Tibial artery (tissue), 4 donors: ENCODE measurements at regions not wholly inside any gene's neighbourhood (a gene's known extent, or its start where the extent isn't known, plus 50 kb on each side); places are given as distances from the start of the nearest gene placed in this dataset.

Experiments
- DNase-seq, 2 donors: peaks; one replicate each; pipeline ENCODE4 v3.0.0-alpha.2; 2019
- H3K27ac ChIP-seq, 2 donors: fragments of 200-600 bp; sonication (generic) in 1 of 2; 1 replicate in 1 of 2; 2 replicates in 1 of 2; pipeline ENCODE4 v1.5.1; 2018 to 2019; ENCODE audit warnings: mild to moderate bottlenecking in 1 of 2
- H3K27me3 ChIP-seq, 2 donors: fragments of 200-600 bp; sonication (generic) in 1 of 2; one replicate each; pipeline versions ENCODE4 v1.5.1 to v1.6.0; 2016 to 2019
- H3K36me3 ChIP-seq, 3 donors: fragments of 200-600 bp; sonication (generic) in 2 of 3; one replicate each; pipeline ENCODE4 v1.5.1; 2016 to 2019; ENCODE audit warnings: mild to moderate bottlenecking in 2 of 3
- H3K4me1 ChIP-seq, 4 donors: fragments of 200-600 bp; sonication (generic) in 2 of 4; 1 replicate in 3 of 4; 2 replicates in 1 of 4; pipeline ENCODE4 v1.5.1; 2016 to 2019
- H3K4me3 ChIP-seq, 2 donors: fragments of 200-600 bp; sonication (generic) in 1 of 2; 1 replicate in 1 of 2; 2 replicates in 1 of 2; pipeline ENCODE4 v1.5.1; 2018 to 2019; ENCODE audit warnings: mild to moderate bottlenecking in 2 of 2
- H3K9me3 ChIP-seq, 3 donors: fragments of 200-600 bp; sonication (generic) in 1 of 3; one replicate each; pipeline ENCODE4 v1.5.1; 2016 to 2019
- intact Hi-C: fragments of 100-400 bp; cut with DNase I; formaldehyde crosslinking; loops from one replicate; pipeline ENCODE4 v1.15.0; 2023; ENCODE audit warnings: low total_unique reads
- TF ChIP-seq, protein P1 (sequence below), 2 experiments: fragments of 200-600 bp in 1 of 2; fragments of 450-650 bp in 1 of 2; IDR thresholded peaks; one replicate each; pipeline ENCODE4 v1.5.1; 2017 to 2019; ENCODE audit warnings: antibody characterized with exemption in 2 of 2, mild to moderate bottlenecking in 1 of 2, moderate library complexity in 1 of 2

DNA sequence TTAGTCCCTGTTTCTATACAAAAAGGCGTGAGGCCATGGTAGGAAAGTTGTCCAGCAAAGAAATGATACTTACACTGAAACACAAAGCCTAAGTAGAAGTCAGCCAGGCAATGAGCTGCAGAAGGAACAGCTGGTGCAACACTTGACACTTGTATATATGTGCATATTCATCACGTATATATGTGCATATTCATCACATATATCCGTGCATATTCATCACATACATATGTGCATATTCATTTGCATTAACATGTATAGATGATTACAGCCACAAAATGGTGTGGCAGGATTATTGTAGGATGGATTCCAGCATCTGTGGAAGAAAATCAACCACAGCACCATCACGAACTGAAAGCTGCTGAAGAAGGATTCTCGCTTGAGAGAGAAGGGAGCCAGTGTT lies 189.0 kb upstream of the RGS18 start:
- Histone ChIP-seq H3K36me3 (no peaks in the 10 kb centered on the region), H3K27me3 (no peaks in the 10 kb centered on the region), H3K27ac (no peak overlapping the region), H3K4me1 (no peaks in the 10 kb centered on the region), H3K9me3 (no peaks in the 10 kb centered on the region), H3K4me3 (no peak overlapping the region)
- intact Hi-C loops, result no loop called here
- no peak for DNase-seq
- TF ChIP-seq, protein P1, sequence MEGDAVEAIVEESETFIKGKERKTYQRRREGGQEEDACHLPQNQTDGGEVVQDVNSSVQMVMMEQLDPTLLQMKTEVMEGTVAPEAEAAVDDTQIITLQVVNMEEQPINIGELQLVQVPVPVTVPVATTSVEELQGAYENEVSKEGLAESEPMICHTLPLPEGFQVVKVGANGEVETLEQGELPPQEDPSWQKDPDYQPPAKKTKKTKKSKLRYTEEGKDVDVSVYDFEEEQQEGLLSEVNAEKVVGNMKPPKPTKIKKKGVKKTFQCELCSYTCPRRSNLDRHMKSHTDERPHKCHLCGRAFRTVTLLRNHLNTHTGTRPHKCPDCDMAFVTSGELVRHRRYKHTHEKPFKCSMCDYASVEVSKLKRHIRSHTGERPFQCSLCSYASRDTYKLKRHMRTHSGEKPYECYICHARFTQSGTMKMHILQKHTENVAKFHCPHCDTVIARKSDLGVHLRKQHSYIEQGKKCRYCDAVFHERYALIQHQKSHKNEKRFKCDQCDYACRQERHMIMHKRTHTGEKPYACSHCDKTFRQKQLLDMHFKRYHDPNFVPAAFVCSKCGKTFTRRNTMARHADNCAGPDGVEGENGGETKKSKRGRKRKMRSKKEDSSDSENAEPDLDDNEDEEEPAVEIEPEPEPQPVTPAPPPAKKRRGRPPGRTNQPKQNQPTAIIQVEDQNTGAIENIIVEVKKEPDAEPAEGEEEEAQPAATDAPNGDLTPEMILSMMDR (IDR thresholded peaks at IDR 0.05), result no peak

DNA sequence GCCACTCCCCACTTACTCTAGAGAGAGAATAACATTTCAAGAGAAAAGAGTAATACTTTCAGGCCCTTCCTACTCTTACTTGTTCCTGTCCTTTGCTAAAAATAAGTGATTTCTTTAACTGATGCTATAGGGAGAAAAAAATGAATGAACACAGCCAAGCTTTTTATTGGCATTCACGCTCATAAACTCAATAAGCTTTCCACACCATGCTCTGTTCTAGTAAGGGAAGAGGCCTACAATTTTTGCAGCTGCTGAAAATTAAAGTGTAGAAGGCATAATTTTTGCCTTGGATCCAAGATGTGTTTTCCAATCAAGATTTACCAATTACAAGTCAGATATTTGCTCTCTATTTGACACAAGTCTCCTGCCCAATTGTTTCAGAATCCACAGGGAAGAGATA lies 188.1 kb upstream of the RGS18 start:
- Histone ChIP-seq H3K4me1 (no peaks in the 10 kb centered on the region), H3K4me3 (no peak overlapping the region), H3K36me3 (no peaks in the 10 kb centered on the region), H3K27me3 (no peaks in the 10 kb centered on the region), H3K9me3 (no peaks in the 10 kb centered on the region), H3K27ac (no peak overlapping the region)
- TF ChIP-seq, protein P1 (IDR thresholded peaks at IDR 0.05), result no peak
- DNase-seq, result no peak
- intact Hi-C loops, result no loop called here

DNA sequence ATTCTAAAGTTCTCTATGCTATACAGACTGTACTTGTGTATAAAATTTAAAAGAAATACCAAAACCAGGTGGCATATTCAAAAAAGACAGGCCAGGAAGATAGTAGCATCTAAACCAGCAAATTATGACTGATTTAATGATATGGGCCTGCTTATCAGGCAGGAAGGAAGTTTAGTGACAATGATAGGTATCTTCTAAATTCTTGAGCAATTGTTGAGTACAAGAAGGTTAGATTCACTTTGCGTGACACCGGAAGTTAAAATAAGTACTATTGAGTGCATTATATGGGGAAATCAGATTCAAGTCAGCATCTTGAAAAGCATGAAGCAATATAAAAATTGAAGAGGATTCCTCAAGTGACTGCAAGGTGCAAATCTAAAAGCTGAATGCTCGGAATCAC lies 186.8 kb upstream of the RGS18 start:
- H3K9me3 ChIP-seq, result no peaks in the 10 kb centered on the region
- TF ChIP-seq, protein P1 (IDR thresholded peaks at IDR 0.05), result no peak
- no peak overlapping the region for H3K27ac ChIP-seq
- no peak overlapping the region for H3K4me3 ChIP-seq
- intact Hi-C loops, result no loop called here
- no peak for DNase-seq
- no peaks in the 10 kb centered on the region for H3K27me3 ChIP-seq
- no peaks in the 10 kb centered on the region for H3K36me3 ChIP-seq
- H3K4me1 ChIP-seq, result no peaks in the 10 kb centered on the region

DNA sequence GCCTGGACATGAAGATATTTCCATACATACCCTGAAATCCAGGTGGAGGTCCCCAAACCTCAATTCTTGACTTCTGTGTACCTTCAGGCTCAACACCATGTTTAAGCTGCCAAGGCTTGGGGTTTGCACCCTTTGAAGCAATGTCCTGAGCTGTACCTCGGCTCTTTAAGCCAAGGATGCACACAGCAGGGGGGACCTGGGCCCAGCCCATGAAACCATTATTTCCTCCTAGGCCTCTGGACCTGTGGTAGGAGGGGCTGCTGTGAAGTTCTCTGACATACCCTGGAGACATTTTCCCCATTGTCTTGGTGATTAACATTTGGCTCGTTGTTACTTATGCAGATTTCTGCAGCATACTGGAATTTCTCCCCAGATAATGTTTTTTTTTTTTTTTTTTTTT lies 184.3 kb upstream of the RGS18 start:
- Histone ChIP-seq H3K4me1 (no peaks in the 10 kb centered on the region), H3K36me3 (no peaks in the 10 kb centered on the region), H3K27me3 (no peaks in the 10 kb centered on the region), H3K9me3 (no peaks in the 10 kb centered on the region), H3K27ac (no peak overlapping the region), H3K4me3 (no peak overlapping the region)
- DNase-seq, result no peak
- TF ChIP-seq, protein P1 (IDR thresholded peaks at IDR 0.05), result no peak
- intact Hi-C loops, result no loop called here

DNA sequence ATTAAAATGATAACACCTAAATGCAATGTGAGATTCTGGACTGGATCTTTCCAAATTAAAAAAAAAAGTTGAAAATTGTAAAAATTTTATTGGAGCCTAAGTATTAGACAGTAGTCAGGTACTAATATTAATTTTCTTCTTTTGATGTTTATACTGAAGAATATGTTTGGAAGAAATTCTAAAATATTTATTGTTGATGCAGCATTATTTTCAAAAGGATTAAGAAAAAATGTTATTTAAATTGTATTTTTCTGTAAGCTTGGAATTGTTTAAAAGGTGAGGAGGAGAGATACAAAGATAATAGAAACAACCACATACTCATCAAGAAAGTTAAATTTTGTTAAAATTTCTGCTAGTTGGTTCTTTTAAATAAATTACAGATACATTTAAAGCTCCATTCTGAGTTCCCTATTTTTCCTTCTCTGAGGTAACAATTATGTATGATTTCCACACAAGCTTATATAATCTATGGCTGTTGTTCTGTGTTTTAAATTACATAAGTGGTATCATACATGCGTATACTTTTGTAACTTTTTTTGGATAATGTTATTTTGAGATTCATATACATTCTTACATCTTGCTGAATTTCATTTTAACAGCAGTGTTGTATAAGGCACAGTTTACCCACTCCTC lies 180.3 kb upstream of the RGS18 start:
- H3K36me3 ChIP-seq, result no peaks in the 10 kb centered on the region
- H3K9me3 ChIP-seq, result peaks cover 0 to 8% (median 0%) of the 10 kb centered on the region in 3 donors
- no peaks in the 10 kb centered on the region for H3K27me3 ChIP-seq
- intact Hi-C loops, result no loop called here
- H3K4me1 ChIP-seq, result no peaks in the 10 kb centered on the region
- TF ChIP-seq, protein P1 (IDR thresholded peaks at IDR 0.05), result no peak
- H3K4me3 ChIP-seq, result no peak overlapping the region
- no peak overlapping the region for H3K27ac ChIP-seq
- DNase-seq, result no peak

DNA sequence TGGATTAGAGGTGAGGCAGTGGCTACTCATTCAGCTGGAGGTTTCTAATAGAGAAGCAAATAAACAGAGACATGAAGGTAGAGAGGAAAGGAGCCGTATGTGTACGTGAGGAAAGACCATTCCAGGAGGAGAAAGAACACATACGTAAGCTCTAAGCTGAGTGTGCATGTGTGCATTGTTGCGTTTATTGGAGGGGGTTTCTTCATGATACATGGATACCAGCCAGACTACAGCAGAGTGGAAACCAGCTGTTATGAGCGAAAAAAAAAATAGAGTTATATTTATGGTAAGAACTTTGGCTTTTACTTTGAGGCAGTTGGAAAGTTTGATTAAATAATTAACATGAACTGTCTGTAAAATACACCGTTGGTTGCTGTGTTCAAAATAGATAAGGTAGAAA lies 173.4 kb upstream of the RGS18 start:
- peaks cover 0 to 8% (median 0%) of the 10 kb centered on the region in 3 donors for H3K9me3 ChIP-seq
- no peak overlapping the region for H3K4me3 ChIP-seq
- DNase-seq, result no peak
- no peaks in the 10 kb centered on the region for H3K4me1 ChIP-seq
- no peak overlapping the region for H3K27ac ChIP-seq
- intact Hi-C loops, result no loop called here
- TF ChIP-seq, protein P1 (IDR thresholded peaks at IDR 0.05), result no peak
- no peaks in the 10 kb centered on the region for H3K36me3 ChIP-seq
- no peaks in the 10 kb centered on the region for H3K27me3 ChIP-seq
